WI38 (cell line): ENCODE measurements at regions not wholly inside any gene's neighbourhood (a gene's known extent, or its start where the extent isn't known, plus 50 kb on each side); places are given as distances from the start of the nearest gene placed in this dataset.

Source experiments
- H3K4me3 ChIP-seq: 2 replicates; pipeline ENCODE4 v1.5.1; 2011; ENCODE audit warnings: low read depth, mild to moderate bottlenecking, control low read depth, low read length
- CTCF ChIP-seq: IDR thresholded peaks from 2 replicates; pipeline ENCODE4 v1.5.1; 2012; ENCODE audit warnings: low read depth, mild to moderate bottlenecking, control low read depth, low read length

DNA sequence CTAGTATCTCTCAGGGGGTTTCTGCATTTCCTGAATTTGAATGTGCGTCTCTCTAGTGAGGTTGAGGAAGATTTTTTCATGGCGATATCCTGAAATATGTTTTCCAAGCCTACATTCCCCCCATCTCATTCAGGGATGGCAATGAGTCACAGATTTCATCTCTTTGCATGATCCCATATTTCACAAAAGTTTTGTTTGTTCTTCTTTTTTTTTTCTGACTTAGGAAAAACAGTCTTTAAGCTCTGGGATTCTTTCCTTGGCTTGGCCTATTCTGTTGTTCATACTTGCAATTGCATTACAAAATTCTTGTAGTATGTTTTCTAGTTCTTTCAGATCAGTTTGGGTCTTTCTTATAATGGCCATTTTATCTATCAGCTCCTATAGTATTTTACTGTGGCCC, 136.5 kb downstream of the DSEL start:
- TF ChIP-seq CTCF, result no peak
- no peak overlapping the region for H3K4me3 ChIP-seq

DNA sequence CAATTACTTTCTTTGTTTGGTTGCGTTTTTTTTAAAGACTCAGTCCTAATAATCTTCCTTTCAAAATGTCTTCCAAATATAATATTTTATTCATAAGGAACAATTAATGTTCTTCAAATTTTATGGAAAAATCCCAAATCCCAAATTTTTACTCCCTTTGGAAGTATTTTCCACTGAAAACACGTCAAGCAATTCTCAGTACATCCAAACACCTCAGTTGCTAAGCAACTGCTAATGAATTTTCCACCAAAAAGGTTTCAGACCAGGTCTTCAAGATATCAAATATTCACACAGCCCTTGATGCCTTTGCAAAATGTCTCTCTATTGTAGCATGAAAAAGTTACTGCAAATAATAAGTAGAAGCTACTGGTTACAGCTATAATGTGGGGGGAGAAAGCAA, 140.1 kb downstream of the DSEL start:
- no peak for TF ChIP-seq CTCF
- H3K4me3 ChIP-seq, result no peak overlapping the region

GRCh38 chr18:67373636-67374035, 142.9 kb downstream of the DSEL start:
- no peak overlapping the region for H3K4me3 ChIP-seq
- TF ChIP-seq CTCF, result no peak

- TF ChIP-seq CTCF, result no peak
- H3K4me3 ChIP-seq, result no peak overlapping the region
These were observed 149.0 kb downstream of the DSEL start for GRCh38 chr18:67367540-67367939.

GRCh38 chr18:67363694-67364093, 152.8 kb downstream of the DSEL start:
- H3K4me3 ChIP-seq, result no peak overlapping the region
- no peak for TF ChIP-seq CTCF

DNA sequence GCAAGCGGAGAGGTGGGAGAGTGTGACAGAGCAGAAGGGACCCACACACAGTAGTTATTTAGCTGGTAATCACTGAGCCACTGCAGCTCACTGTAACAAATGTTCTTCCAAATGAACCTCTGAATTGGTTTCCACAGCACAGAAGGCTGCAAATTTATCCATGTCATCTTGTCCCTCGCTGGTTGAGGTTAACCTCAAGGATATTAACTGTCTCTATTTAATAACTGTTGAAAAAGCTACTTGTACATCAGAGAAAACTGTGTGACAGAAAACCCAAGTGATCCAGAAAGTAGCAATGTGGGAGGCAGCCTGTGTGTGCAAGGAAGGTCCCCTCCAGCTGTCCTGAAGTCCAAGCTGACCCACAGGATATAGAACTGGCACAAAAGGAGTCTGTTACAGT, 153.6 kb downstream of the DSEL start:
- no peak overlapping the region for H3K4me3 ChIP-seq
- TF ChIP-seq CTCF, result no peak

- H3K4me3 ChIP-seq, result peak overlapping the region; percentile 52
- no peak for TF ChIP-seq CTCF
These were observed 156.4 kb downstream of the DSEL start for GRCh38 chr18:67359873-67360838.
